Trophoblast cell (in vitro differentiated cells and primary cell): ENCODE measurements at regions not wholly inside any gene's neighbourhood (a gene's known extent, or its start where the extent isn't known, plus 50 kb on each side); places are given as distances from the start of the nearest gene placed in this dataset.

Source experiments
- DNase-seq, 2 donors: peaks; one replicate each; pipeline ENCODE4 v3.0.0-alpha.2; 2016
- H2AFZ ChIP-seq: 2 replicates; pipeline ENCODE4 v1.6.1; 2013; ENCODE audit warnings: low read length, moderate library complexity, mild to moderate bottlenecking; ENCODE audit not compliant: insufficient read depth, poor library complexity
- H2AK5ac ChIP-seq: 2 replicates; pipeline ENCODE4 v1.6.1; 2013; ENCODE audit warnings: mild to moderate bottlenecking, low read length
- H2BK120ac ChIP-seq: 2 replicates; pipeline ENCODE4 v1.6.1; 2013; ENCODE audit warnings: low read length, mild to moderate bottlenecking, moderate library complexity; ENCODE audit not compliant: insufficient read depth, poor library complexity
- H2BK12ac ChIP-seq: 2 replicates; pipeline ENCODE4 v1.6.1; 2013; ENCODE audit warnings: mild to moderate bottlenecking, low read length, moderate library complexity
- H2BK5ac ChIP-seq: 2 replicates; pipeline ENCODE4 v1.6.1; 2013; ENCODE audit warnings: low read length, low read depth, moderate library complexity, mild to moderate bottlenecking; ENCODE audit not compliant: poor library complexity
- H3K14ac ChIP-seq: 2 replicates; pipeline ENCODE4 v1.6.1; 2013; ENCODE audit warnings: mild to moderate bottlenecking, low read length
- H3K18ac ChIP-seq: 2 replicates; pipeline ENCODE4 v1.6.1; 2013; ENCODE audit warnings: mild to moderate bottlenecking, low read length
- H3K23ac ChIP-seq: 2 replicates; pipeline ENCODE4 v1.6.1; 2013; ENCODE audit warnings: low read length
- H3K27ac ChIP-seq: 2 replicates; pipeline ENCODE4 v1.5.1; 2013; ENCODE audit warnings: low read depth, mild to moderate bottlenecking, inconsistent platforms, low read length, moderate library complexity
- H3K27me3 ChIP-seq: 2 replicates; pipeline ENCODE4 v1.6.1; 2013; ENCODE audit warnings: inconsistent platforms, mild to moderate bottlenecking, low read length, moderate library complexity; ENCODE audit not compliant: insufficient read depth
- H3K36me3 ChIP-seq, 2 experiments: 1 replicate in 1 of 2; 2 replicates in 1 of 2; pipeline ENCODE4 v1.6.1; 2013; ENCODE audit warnings: low read length in 2 of 2, mild to moderate bottlenecking in 2 of 2, moderate library complexity in 1 of 2; ENCODE audit not compliant: insufficient read depth in 2 of 2, control insufficient read depth in 1 of 2
- H3K4ac ChIP-seq: 2 replicates; pipeline ENCODE4 v1.6.1; 2013; ENCODE audit warnings: low read depth, mild to moderate bottlenecking, low read length, moderate library complexity
- H3K4me1 ChIP-seq, 2 experiments: 1 replicate in 1 of 2; 2 replicates in 1 of 2; pipeline ENCODE4 v1.6.1; 2013; ENCODE audit warnings: low read length in 2 of 2, mild to moderate bottlenecking in 2 of 2, moderate library complexity in 1 of 2; ENCODE audit not compliant: insufficient read depth in 2 of 2, control insufficient read depth in 1 of 2
- H3K4me2 ChIP-seq: 2 replicates; pipeline ENCODE4 v1.6.1; 2013; ENCODE audit warnings: inconsistent platforms, mild to moderate bottlenecking, low read length, moderate library complexity
- H3K4me3 ChIP-seq: 2 replicates; pipeline ENCODE4 v1.5.1; 2013; ENCODE audit warnings: mild to moderate bottlenecking, low read depth, low read length, inconsistent platforms
- H3K79me1 ChIP-seq: one replicate; pipeline ENCODE4 v1.6.1; 2013; ENCODE audit warnings: low read length
- H3K79me2 ChIP-seq: 2 replicates; pipeline ENCODE4 v1.6.1; 2013; ENCODE audit warnings: low read length, mild to moderate bottlenecking; ENCODE audit not compliant: control insufficient read depth, insufficient read depth, poor library complexity
- H3K9ac ChIP-seq: 2 replicates; pipeline ENCODE4 v1.6.1; 2013; ENCODE audit warnings: mild to moderate bottlenecking, low read length
- H3K9me3 ChIP-seq: 2 replicates; pipeline ENCODE4 v1.6.1; 2013; ENCODE audit warnings: low read depth, mild to moderate bottlenecking, control low read depth, inconsistent platforms, low read length; ENCODE audit not compliant: insufficient read depth
- H4K12ac ChIP-seq: 2 replicates; pipeline ENCODE4 v1.6.1; 2013; ENCODE audit warnings: low read depth, mild to moderate bottlenecking, low read length, moderate library complexity
- H4K8ac ChIP-seq: 2 replicates; pipeline ENCODE4 v1.6.1; 2013; ENCODE audit warnings: low read depth, mild to moderate bottlenecking, low read length, moderate library complexity
- H4K91ac ChIP-seq: one replicate; pipeline ENCODE4 v1.6.1; 2013; ENCODE audit warnings: low read depth, mild to moderate bottlenecking, low read length, moderate library complexity
- WGBS: extraction: QIAGEN DNeasy Blood & Tissue Kit; methylation state at CpG from one replicate; pipeline ENCODE4 v1.1.7; 2013; ENCODE audit warnings: missing lambda C conversion rate; ENCODE audit not compliant: insufficient read length, insufficient coverage; ENCODE audit errors: extremely low coverage; 5-methylcytosine and 5-hydroxymethylcytosine counted together

DNA sequence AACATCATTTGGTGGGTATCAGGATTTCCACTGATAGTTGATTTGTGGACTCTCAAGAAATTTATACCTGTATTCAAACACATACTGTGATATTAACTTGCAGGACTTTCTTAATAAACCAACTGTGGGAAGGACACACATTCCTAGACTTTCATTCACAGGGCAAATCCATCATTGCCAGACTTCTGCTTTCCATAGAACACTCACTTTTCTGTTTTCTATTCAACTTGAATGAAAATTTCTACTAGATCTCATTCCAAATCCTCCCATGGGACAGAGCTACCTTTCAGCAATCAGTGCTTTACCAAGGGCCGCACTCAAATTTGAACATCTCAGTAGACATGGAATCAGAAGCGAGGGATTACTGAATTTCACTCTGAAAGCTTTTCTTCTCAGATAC is 612.5 kb downstream of the IRS1 start:
- Histone ChIP-seq H3K9ac (no peak overlapping the region), H4K12ac (no peak overlapping the region), H3K27ac (no peak overlapping the region), H2AFZ (no peak overlapping the region), H3K23ac (no peak overlapping the region), H3K79me2 (no peaks in the 10 kb centered on the region), H3K14ac (no peak overlapping the region), H4K8ac (no peak overlapping the region), H2BK5ac (no peak overlapping the region), H3K18ac (no peak overlapping the region), H4K91ac (no peak overlapping the region), H3K27me3 (no peaks in the 10 kb centered on the region), H3K36me3 (no peaks in the 10 kb centered on the region), H3K4me3 (no peak overlapping the region), H2BK120ac (no peak overlapping the region), H2AK5ac (no peak overlapping the region), H2BK12ac (no peak overlapping the region), H3K4ac (no peak overlapping the region), H3K79me1 (peaks cover 3% of the 10 kb centered on the region), H3K4me2 (no peak overlapping the region), H3K9me3 (no peaks in the 10 kb centered on the region), H3K4me1 (no peaks in the 10 kb centered on the region)
- DNase-seq, result no peak
- WGBS, result no CpG with 5 or more reads among the region's 2 CpGs

- Histone ChIP-seq H4K8ac (no peak overlapping the region), H4K91ac (no peak overlapping the region), H3K23ac (no peak overlapping the region), H3K36me3 (no peaks in the 10 kb centered on the region), H3K14ac (no peak overlapping the region), H3K79me1 (peaks cover 3% of the 10 kb centered on the region), H2BK12ac (no peak overlapping the region), H3K4me2 (no peak overlapping the region), H3K18ac (no peak overlapping the region), H3K4me1 (no peaks in the 10 kb centered on the region), H3K27me3 (no peaks in the 10 kb centered on the region), H2AK5ac (no peak overlapping the region), H3K9me3 (no peaks in the 10 kb centered on the region), H3K79me2 (no peaks in the 10 kb centered on the region), H3K4me3 (no peak overlapping the region), H2AFZ (no peak overlapping the region), H2BK5ac (no peak overlapping the region), H3K9ac (no peak overlapping the region), H4K12ac (no peak overlapping the region), H2BK120ac (no peak overlapping the region), H3K27ac (no peak overlapping the region), H3K4ac (no peak overlapping the region)
- no CpG with 5 or more reads among the region's 3 CpGs for WGBS
- DNase-seq, result no peak
Observed at GRCh38 chr2:226185616-226186211, 613.9 kb downstream of the IRS1 start.

DNA sequence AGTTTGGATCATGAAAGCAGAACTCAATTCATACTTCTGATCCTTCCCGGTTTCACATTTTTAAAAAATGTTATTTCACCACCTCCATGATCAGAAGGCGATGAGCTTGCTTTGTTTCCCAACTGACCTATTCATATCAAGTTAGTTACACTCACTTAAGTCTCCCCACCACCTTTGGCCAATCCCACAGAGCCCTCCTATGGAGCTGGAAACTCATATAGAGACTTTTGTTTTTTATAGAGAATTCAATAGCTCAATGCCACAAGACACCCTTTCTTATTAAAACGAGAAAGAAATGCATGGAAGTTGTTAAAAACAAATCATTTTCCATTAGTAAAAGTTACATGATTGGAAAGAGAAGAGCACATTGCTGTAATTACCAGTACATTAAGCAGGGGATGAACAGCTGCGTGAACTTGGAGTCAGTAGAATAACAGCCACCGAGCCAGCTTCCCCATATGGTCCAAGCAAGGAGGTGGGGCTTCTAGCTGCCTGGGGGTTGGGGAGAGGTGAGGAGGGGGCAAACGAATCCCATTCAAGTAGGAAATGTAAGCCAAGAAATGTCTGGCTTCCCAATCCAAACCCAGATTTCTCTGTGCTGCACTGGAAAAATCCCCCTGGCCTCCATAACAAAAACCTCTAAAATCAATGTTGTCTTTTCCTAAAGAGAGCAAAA is 614.5 kb downstream of the IRS1 start:
- no peaks in the 10 kb centered on the region for H3K4me1 ChIP-seq
- H3K36me3 ChIP-seq, result no peaks in the 10 kb centered on the region
- no peak overlapping the region for H3K27ac ChIP-seq
- no peak overlapping the region for H4K12ac ChIP-seq
- no peak overlapping the region for H2AK5ac ChIP-seq
- H3K27me3 ChIP-seq, result no peaks in the 10 kb centered on the region
- no peak overlapping the region for H2AFZ ChIP-seq
- no peaks in the 10 kb centered on the region for H3K9me3 ChIP-seq
- H3K79me2 ChIP-seq, result no peaks in the 10 kb centered on the region
- H3K4ac ChIP-seq, result no peak overlapping the region
- no peak overlapping the region for H3K23ac ChIP-seq
- no peak overlapping the region for H2BK120ac ChIP-seq
- no peak overlapping the region for H3K18ac ChIP-seq
- H2BK5ac ChIP-seq, result no peak overlapping the region
- no peak overlapping the region for H4K8ac ChIP-seq
- peak overlapping the region; percentile 8 for H4K91ac ChIP-seq
- no peak overlapping the region for H3K4me3 ChIP-seq
- H2BK12ac ChIP-seq, result peak overlapping the region; percentile 30
- WGBS, result no CpG with 5 or more reads among the region's 6 CpGs
- H3K9ac ChIP-seq, result no peak overlapping the region
- no peak overlapping the region for H3K4me2 ChIP-seq
- DNase-seq, result no peak
- no peak overlapping the region for H3K14ac ChIP-seq
- peaks cover 3% of the 10 kb centered on the region for H3K79me1 ChIP-seq

DNA sequence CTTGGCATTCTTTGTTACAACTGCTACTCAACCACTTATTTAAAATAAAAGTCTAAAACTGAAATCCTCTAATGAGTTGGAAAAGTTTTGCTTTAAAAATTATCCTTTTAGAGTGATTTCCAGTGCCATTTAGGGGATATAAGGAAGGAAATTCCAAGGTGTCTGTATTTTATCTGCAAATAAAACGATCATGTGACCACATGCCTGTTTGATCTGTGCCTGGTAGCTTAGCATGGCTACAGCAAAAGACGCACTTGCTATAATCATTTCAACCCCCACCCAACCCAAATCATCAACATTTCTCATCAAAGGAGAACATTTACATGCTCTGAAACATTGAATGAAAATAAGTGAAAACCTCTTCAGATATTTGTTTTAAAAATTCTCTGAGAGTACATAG is 615.1 kb downstream of the IRS1 start:
- Histone ChIP-seq H2BK12ac (no peak overlapping the region), H2AK5ac (no peak overlapping the region), H3K4ac (no peak overlapping the region), H3K18ac (no peak overlapping the region), H3K27ac (no peak overlapping the region), H2AFZ (no peak overlapping the region), H4K12ac (no peak overlapping the region), H3K4me3 (no peak overlapping the region), H3K9ac (no peak overlapping the region), H4K91ac (no peak overlapping the region), H3K14ac (no peak overlapping the region), H2BK120ac (no peak overlapping the region), H3K79me1 (peaks cover 1% of the 10 kb centered on the region), H3K4me1 (no peaks in the 10 kb centered on the region), H3K4me2 (no peak overlapping the region), H4K8ac (no peak overlapping the region), H3K36me3 (no peaks in the 10 kb centered on the region), H3K9me3 (no peaks in the 10 kb centered on the region), H3K27me3 (no peaks in the 10 kb centered on the region), H2BK5ac (no peak overlapping the region), H3K23ac (no peak overlapping the region), H3K79me2 (no peaks in the 10 kb centered on the region)
- no CpG with 5 or more reads among the region's 2 CpGs for WGBS
- DNase-seq, result no peak
